HUES48 (cell line): ENCODE measurements at regions not wholly inside any gene's neighbourhood (a gene's known extent, or its start where the extent isn't known, plus 50 kb on each side); places are given as distances from the start of the nearest gene placed in this dataset.

ENCODE experiments used
- H3K27ac ChIP-seq: one replicate; pipeline ENCODE4 v1.7.0; 2013; ENCODE audit warnings: low read depth, low read length, inconsistent platforms
- H3K27me3 ChIP-seq: 2 replicates; pipeline ENCODE4 v1.6.1; 2013; ENCODE audit warnings: mild to moderate bottlenecking, low read length; ENCODE audit not compliant: control insufficient read depth, insufficient read depth
- H3K36me3 ChIP-seq: 2 replicates; pipeline ENCODE4 v1.6.1; 2013; ENCODE audit warnings: low read length; ENCODE audit not compliant: control insufficient read depth, insufficient read depth
- H3K4me1 ChIP-seq: 2 replicates; pipeline ENCODE4 v1.6.1; 2013; ENCODE audit warnings: mild to moderate bottlenecking, low read length; ENCODE audit not compliant: control insufficient read depth, insufficient read depth
- H3K4me3 ChIP-seq: 2 replicates; pipeline ENCODE4 v1.5.1; 2013; ENCODE audit warnings: mild to moderate bottlenecking, low read depth, low read length
- H3K9ac ChIP-seq: 2 replicates; pipeline ENCODE4 v1.6.1; 2013; ENCODE audit warnings: mild to moderate bottlenecking, low read depth, low read length, moderate library complexity
- H3K9me3 ChIP-seq: 2 replicates; pipeline ENCODE4 v1.6.1; 2013; ENCODE audit warnings: low read length; ENCODE audit not compliant: control insufficient read depth, insufficient read depth

DNA sequence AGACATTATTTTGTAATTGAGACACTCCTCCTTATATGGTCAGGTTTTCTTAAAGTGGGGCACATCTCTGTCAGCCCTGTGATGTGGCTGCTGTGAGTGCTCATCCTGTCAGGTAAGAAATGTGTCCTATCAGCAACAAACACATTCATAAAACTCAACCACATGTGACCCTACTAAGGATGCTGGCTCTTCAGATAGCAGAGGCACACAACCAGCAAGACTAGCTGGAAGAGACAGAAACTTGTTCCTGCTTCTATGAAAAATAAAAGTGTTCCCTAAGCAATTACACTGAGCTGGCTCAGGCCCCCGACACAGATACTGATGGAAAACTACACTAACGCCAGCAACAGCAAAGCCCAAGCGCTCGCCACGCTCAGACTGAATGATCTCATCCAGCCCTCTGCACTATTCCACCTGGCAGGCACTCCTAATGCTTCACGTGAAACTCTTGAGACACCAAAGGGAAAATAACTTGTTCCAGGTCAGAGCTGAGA, 49.8 kb upstream of the CYP2D6 start:
- Histone ChIP-seq H3K27ac (no peak overlapping the region), H3K9me3 (no peaks in the 10 kb centered on the region), H3K4me3 (no peak overlapping the region), H3K4me1 (no peaks in the 10 kb centered on the region), H3K36me3 (peaks cover 12% of the 10 kb centered on the region; the same call in 1 of the 2 replicates), H3K27me3 (no peaks in the 10 kb centered on the region), H3K9ac (no peak overlapping the region)
